DND-41 (cell line): ENCODE measurements at regions not wholly inside any gene's neighbourhood (a gene's known extent, or its start where the extent isn't known, plus 50 kb on each side); places are given as distances from the start of the nearest gene placed in this dataset.

Experiments used
- ATAC-seq: fragments of 200-7000 bp; cut with Tn5 transposase; 3 replicates; pipeline ENCODE4 v1.9.1; 2021; ENCODE audit warnings: low read depth; ENCODE audit not compliant: insufficient read depth
- DNase-seq: peaks from one replicate; pipeline ENCODE4 v3.0.0-alpha.2; 2020
- H2AFZ ChIP-seq: 2 replicates; pipeline ENCODE4 v1.6.0; 2012; ENCODE audit warnings: low read depth, low read length
- H3K27ac ChIP-seq: 2 replicates; pipeline ENCODE4 v1.5.1; 2012; ENCODE audit warnings: low read length, inconsistent platforms
- H3K27me3 ChIP-seq: fragments of 200-600 bp; sonication (generic); 2 replicates; pipeline ENCODE4 v1.6.0; 2012; ENCODE audit warnings: low read length, mild to moderate bottlenecking, inconsistent platforms; ENCODE audit not compliant: insufficient read depth, poor library complexity
- H3K36me3 ChIP-seq: 2 replicates; pipeline ENCODE4 v1.5.1; 2012; ENCODE audit warnings: low read length, inconsistent platforms; ENCODE audit not compliant: insufficient read depth
- H3K4me1 ChIP-seq: 2 replicates; pipeline ENCODE4 v1.5.1; 2012; ENCODE audit warnings: mild to moderate bottlenecking, low read length; ENCODE audit not compliant: insufficient read depth
- H3K4me2 ChIP-seq: 2 replicates; pipeline ENCODE4 v1.6.0; 2012; ENCODE audit warnings: mild to moderate bottlenecking, moderate library complexity, low read length, inconsistent platforms; ENCODE audit not compliant: insufficient read depth
- H3K4me3 ChIP-seq, 2 experiments: fragments of 200-600 bp in 1 of 2; shearing (Covaris generic) in 1 of 2; 2 replicates each; pipeline ENCODE4 v1.5.1; 2012 to 2016; ENCODE audit warnings: inconsistent platforms in 2 of 2, low read length in 2 of 2, mild to moderate bottlenecking in 2 of 2, low read depth in 1 of 2, moderate library complexity in 1 of 2
- H3K79me2 ChIP-seq: 2 replicates; pipeline ENCODE4 v1.6.0; 2012; ENCODE audit warnings: low read length, inconsistent platforms; ENCODE audit not compliant: insufficient read depth
- H3K9ac ChIP-seq: 2 replicates; pipeline ENCODE4 v1.6.0; 2012; ENCODE audit warnings: low read depth, mild to moderate bottlenecking, inconsistent platforms, low read length, moderate library complexity
- H3K9me3 ChIP-seq: 2 replicates; pipeline ENCODE4 v1.5.1; 2012; ENCODE audit warnings: low read length, moderate library complexity, mild to moderate bottlenecking, inconsistent platforms; ENCODE audit not compliant: insufficient read depth, severe bottlenecking
- H4K20me1 ChIP-seq: 2 replicates; pipeline ENCODE4 v1.6.0; 2012; ENCODE audit warnings: low read length; ENCODE audit not compliant: insufficient read depth
- CTCF ChIP-seq: IDR thresholded peaks from 2 replicates; pipeline ENCODE4 v1.5.1; 2012; ENCODE audit warnings: borderline replicate concordance, low read length, moderate library complexity, mild to moderate bottlenecking; ENCODE audit not compliant: poor library complexity, severe bottlenecking; ENCODE audit errors: extremely low read depth
- EZH2 ChIP-seq: IDR thresholded peaks from 3 replicates; pipeline ENCODE4 v1.6.1; 2012; ENCODE audit warnings: borderline replicate concordance, low read depth, mild to moderate bottlenecking, moderate library complexity, low read length, inconsistent platforms; ENCODE audit not compliant: severe bottlenecking

GRCh38 chr5:124285733-124286132, 460.7 kb downstream of the ZNF608 start:
- Histone ChIP-seq H4K20me1 (no peaks in the 10 kb centered on the region), H3K9ac (no peak overlapping the region), H3K9me3 (no peaks in the 10 kb centered on the region), H3K36me3 (no peaks in the 10 kb centered on the region), H3K4me3 (no peak overlapping the region), H3K4me1 (peaks cover 4% of the 10 kb centered on the region; the same call in 1 of the 2 replicates), H3K79me2 (no peaks in the 10 kb centered on the region), H3K4me2 (no peak overlapping the region), H3K27me3 (no peaks in the 10 kb centered on the region), H3K27ac (no peak overlapping the region), H2AFZ (no peak overlapping the region)
- DNase-seq (no peak), ATAC-seq (no peak)
- TF ChIP-seq EZH2 (no peak), CTCF (no peak)

GRCh38 chr5:124285071-124285470, 461.4 kb downstream of the ZNF608 start:
- no peaks in the 10 kb centered on the region for H3K9me3 ChIP-seq
- no peaks in the 10 kb centered on the region for H3K36me3 ChIP-seq
- ATAC-seq (no peak), DNase-seq (no peak)
- no peak overlapping the region for H3K4me3 ChIP-seq
- no peak overlapping the region for H2AFZ ChIP-seq
- TF ChIP-seq EZH2 (no peak), CTCF (no peak)
- peaks cover 4% of the 10 kb centered on the region; the same call in 1 of the 2 replicates for H3K4me1 ChIP-seq
- H3K9ac ChIP-seq = no peak overlapping the region
- no peak overlapping the region for H3K4me2 ChIP-seq
- H3K27me3 ChIP-seq = no peaks in the 10 kb centered on the region
- H3K27ac ChIP-seq = no peak overlapping the region
- no peaks in the 10 kb centered on the region for H4K20me1 ChIP-seq
- no peaks in the 10 kb centered on the region for H3K79me2 ChIP-seq

GRCh38 chr5:124283031-124283430, 463.4 kb downstream of the ZNF608 start:
- no peak for DNase-seq
- peaks cover 12% of the 10 kb centered on the region; the same call in 1 of the 2 replicates for H3K4me1 ChIP-seq
- no peaks in the 10 kb centered on the region for H3K27me3 ChIP-seq
- no peak overlapping the region for H3K27ac ChIP-seq
- no peak overlapping the region for H3K9ac ChIP-seq
- no peaks in the 10 kb centered on the region for H3K36me3 ChIP-seq
- no peak overlapping the region for H2AFZ ChIP-seq
- no peaks in the 10 kb centered on the region for H3K9me3 ChIP-seq
- H3K4me3 ChIP-seq = no peak overlapping the region
- H3K79me2 ChIP-seq = no peaks in the 10 kb centered on the region
- no peak for ATAC-seq
- TF ChIP-seq EZH2 (no peak), CTCF (no peak)
- no peak overlapping the region for H3K4me2 ChIP-seq
- no peaks in the 10 kb centered on the region for H4K20me1 ChIP-seq

GRCh38 chr5:124280079-124280478, 466.4 kb downstream of the ZNF608 start:
- no peak for DNase-seq
- Histone ChIP-seq H3K9me3 (no peaks in the 10 kb centered on the region), H3K27ac (no peak overlapping the region)

More at GRCh38 chr5:124280079-124280478, 466.4 kb downstream of the ZNF608 start:
- Histone ChIP-seq H3K9ac (no peak overlapping the region), H3K27me3 (no peaks in the 10 kb centered on the region), H3K4me2 (no peak overlapping the region), H2AFZ (no peak overlapping the region), H3K79me2 (no peaks in the 10 kb centered on the region), H3K4me3 (no peak overlapping the region), H3K4me1 (peaks cover 12% of the 10 kb centered on the region; the same call in 1 of the 2 replicates), H3K36me3 (no peaks in the 10 kb centered on the region), H4K20me1 (no peaks in the 10 kb centered on the region)
- no peak for ATAC-seq
- TF ChIP-seq EZH2 (no peak), CTCF (no peak)
